ENCODE measurements at regions not wholly inside any gene's neighbourhood (a gene's known extent, or its start where the extent isn't known, plus 50 kb on each side); places are given as distances from the start of the nearest gene placed in this dataset.

GRCh38 chr11:131165036-131165435, 205.4 kb upstream of the NTM start:
- Histone ChIP-seq H3K4me2 (ENCODE audit: low read length) (no peak overlapping the region), H2AFZ (ENCODE audit: insufficient read depth, low read length, poor library complexity) (no peak overlapping the region), H4K12ac (ENCODE audit: low read depth, low read length) (no peak overlapping the region), H3K9ac (ENCODE audit: low read length) (no peak overlapping the region), H3K79me1 (ENCODE audit: low read length) (no peaks in the 10 kb centered on the region), H3K4ac (ENCODE audit: low read depth, low read length) (no peak overlapping the region), H3K23ac (ENCODE audit: low read length) (no peak overlapping the region), H3K4me3 (ENCODE audit: low read depth, low read length) (no peak overlapping the region), H3K27me3 (ENCODE audit: insufficient read depth, low read length) (no peaks in the 10 kb centered on the region), H3K79me2 (ENCODE audit: control insufficient read depth, insufficient read depth, low read length, poor library complexity) (no peaks in the 10 kb centered on the region), H3K4me1 (ENCODE audit: control insufficient read depth in 1 of 2, insufficient read depth in 2 of 2, low read length in 2 of 2) (no peaks in the 10 kb centered on the region), H3K36me3 (ENCODE audit: control insufficient read depth in 1 of 2, insufficient read depth in 2 of 2, low read length in 2 of 2) (no peaks in the 10 kb centered on the region), H4K8ac (ENCODE audit: low read depth, low read length) (no peak overlapping the region), H3K18ac (ENCODE audit: low read length) (no peak overlapping the region), H4K91ac (ENCODE audit: low read depth, low read length) (no peak overlapping the region), H3K27ac (ENCODE audit: low read depth, low read length) (no peak overlapping the region), H2BK12ac (ENCODE audit: low read length) (no peak overlapping the region), H2BK5ac (ENCODE audit: low read depth, low read length, poor library complexity) (no peak overlapping the region), H2AK5ac (ENCODE audit: low read length) (no peak overlapping the region), H3K9me3 (ENCODE audit: insufficient read depth, low read depth, low read length) (no peaks in the 10 kb centered on the region), H2BK120ac (ENCODE audit: insufficient read depth, low read length, poor library complexity) (no peak overlapping the region), H3K14ac (ENCODE audit: low read length) (no peak overlapping the region)
- WGBS (ENCODE audit: extremely low coverage, insufficient coverage, insufficient read length) = no CpG with 5 or more reads among the region's 5 CpGs
- no peak for DNase-seq

- no peak overlapping the region for H3K18ac ChIP-seq (ENCODE audit: low read length)
- H3K36me3 ChIP-seq (ENCODE audit: control insufficient read depth in 1 of 2, insufficient read depth in 2 of 2, low read length in 2 of 2) = no peaks in the 10 kb centered on the region
- no peak overlapping the region for H3K23ac ChIP-seq (ENCODE audit: low read length)
- no peaks in the 10 kb centered on the region for H3K4me1 ChIP-seq (ENCODE audit: control insufficient read depth in 1 of 2, insufficient read depth in 2 of 2, low read length in 2 of 2)
- H4K12ac ChIP-seq (ENCODE audit: low read depth, low read length) = no peak overlapping the region
- no peak overlapping the region for H3K14ac ChIP-seq (ENCODE audit: low read length)
- H2AK5ac ChIP-seq (ENCODE audit: low read length) = no peak overlapping the region
- no peak overlapping the region for H3K4me2 ChIP-seq (ENCODE audit: low read length)
- H3K4ac ChIP-seq (ENCODE audit: low read depth, low read length) = no peak overlapping the region
- no peak overlapping the region for H2BK120ac ChIP-seq (ENCODE audit: insufficient read depth, low read length, poor library complexity)
- no peaks in the 10 kb centered on the region for H3K79me2 ChIP-seq (ENCODE audit: control insufficient read depth, insufficient read depth, low read length, poor library complexity)
- H2BK5ac ChIP-seq (ENCODE audit: low read depth, low read length, poor library complexity) = no peak overlapping the region
- H2BK12ac ChIP-seq (ENCODE audit: low read length) = no peak overlapping the region
- no peak overlapping the region for H3K4me3 ChIP-seq (ENCODE audit: low read depth, low read length)
- no peak overlapping the region for H3K9ac ChIP-seq (ENCODE audit: low read length)
- H2AFZ ChIP-seq (ENCODE audit: insufficient read depth, low read length, poor library complexity) = no peak overlapping the region
- no peak overlapping the region for H4K8ac ChIP-seq (ENCODE audit: low read depth, low read length)
- no peaks in the 10 kb centered on the region for H3K27me3 ChIP-seq (ENCODE audit: insufficient read depth, low read length)
- no peak overlapping the region for H4K91ac ChIP-seq (ENCODE audit: low read depth, low read length)
- DNase-seq = no peak
- no CpG with 5 or more reads among the region's 5 CpGs for WGBS (ENCODE audit: extremely low coverage, insufficient coverage, insufficient read length)
- H3K27ac ChIP-seq (ENCODE audit: low read depth, low read length) = no peak overlapping the region
- no peaks in the 10 kb centered on the region for H3K79me1 ChIP-seq (ENCODE audit: low read length)
- no peaks in the 10 kb centered on the region for H3K9me3 ChIP-seq (ENCODE audit: insufficient read depth, low read depth, low read length)
These were observed 201.3 kb upstream of the NTM start for GRCh38 chr11:131168839-131169713.

- H3K36me3 ChIP-seq (ENCODE audit: control insufficient read depth in 1 of 2, insufficient read depth in 2 of 2, low read length in 2 of 2) = no peaks in the 10 kb centered on the region
- no peaks in the 10 kb centered on the region for H3K79me2 ChIP-seq (ENCODE audit: control insufficient read depth, insufficient read depth, low read length, poor library complexity)
- no peaks in the 10 kb centered on the region for H3K4me1 ChIP-seq (ENCODE audit: control insufficient read depth in 1 of 2, insufficient read depth in 2 of 2, low read length in 2 of 2)
- WGBS (ENCODE audit: extremely low coverage, insufficient coverage, insufficient read length) = no CpG with 5 or more reads among the region's 2 CpGs
- no peak overlapping the region for H2BK120ac ChIP-seq (ENCODE audit: insufficient read depth, low read length, poor library complexity)
- H2AFZ ChIP-seq (ENCODE audit: insufficient read depth, low read length, poor library complexity) = no peak overlapping the region
- H3K27ac ChIP-seq (ENCODE audit: low read depth, low read length) = no peak overlapping the region
- no peak for DNase-seq
- H3K18ac ChIP-seq (ENCODE audit: low read length) = no peak overlapping the region
- no peak overlapping the region for H3K14ac ChIP-seq (ENCODE audit: low read length)
- H3K79me1 ChIP-seq (ENCODE audit: low read length) = no peaks in the 10 kb centered on the region
- H3K4me3 ChIP-seq (ENCODE audit: low read depth, low read length) = no peak overlapping the region
- H4K8ac ChIP-seq (ENCODE audit: low read depth, low read length) = no peak overlapping the region
- no peaks in the 10 kb centered on the region for H3K27me3 ChIP-seq (ENCODE audit: insufficient read depth, low read length)
- no peak overlapping the region for H4K12ac ChIP-seq (ENCODE audit: low read depth, low read length)
- H3K23ac ChIP-seq (ENCODE audit: low read length) = no peak overlapping the region
- H2BK5ac ChIP-seq (ENCODE audit: low read depth, low read length, poor library complexity) = no peak overlapping the region
- H3K9ac ChIP-seq (ENCODE audit: low read length) = no peak overlapping the region
- H3K4ac ChIP-seq (ENCODE audit: low read depth, low read length) = no peak overlapping the region
- no peak overlapping the region for H2AK5ac ChIP-seq (ENCODE audit: low read length)
- H3K9me3 ChIP-seq (ENCODE audit: insufficient read depth, low read depth, low read length) = peaks cover 1% of the 10 kb centered on the region
- H4K91ac ChIP-seq (ENCODE audit: low read depth, low read length) = no peak overlapping the region
- no peak overlapping the region for H3K4me2 ChIP-seq (ENCODE audit: low read length)
- no peak overlapping the region for H2BK12ac ChIP-seq (ENCODE audit: low read length)
These were observed 198.4 kb upstream of the NTM start for GRCh38 chr11:131172011-131172410.

- Histone ChIP-seq H3K4ac (ENCODE audit: low read depth, low read length) (no peak overlapping the region), H2BK5ac (ENCODE audit: low read depth, low read length, poor library complexity) (no peak overlapping the region), H4K91ac (ENCODE audit: low read depth, low read length) (no peak overlapping the region), H3K14ac (ENCODE audit: low read length) (no peak overlapping the region), H3K23ac (ENCODE audit: low read length) (no peak overlapping the region), H3K4me3 (ENCODE audit: low read depth, low read length) (no peak overlapping the region), H3K18ac (ENCODE audit: low read length) (no peak overlapping the region), H2AK5ac (ENCODE audit: low read length) (no peak overlapping the region), H3K79me2 (ENCODE audit: control insufficient read depth, insufficient read depth, low read length, poor library complexity) (no peaks in the 10 kb centered on the region), H4K12ac (ENCODE audit: low read depth, low read length) (no peak overlapping the region), H3K9me3 (ENCODE audit: insufficient read depth, low read depth, low read length) (peaks cover 1% of the 10 kb centered on the region), H2BK120ac (ENCODE audit: insufficient read depth, low read length, poor library complexity) (no peak overlapping the region), H3K27ac (ENCODE audit: low read depth, low read length) (no peak overlapping the region), H2BK12ac (ENCODE audit: low read length) (no peak overlapping the region), H3K9ac (ENCODE audit: low read length) (no peak overlapping the region), H3K4me1 (ENCODE audit: control insufficient read depth in 1 of 2, insufficient read depth in 2 of 2, low read length in 2 of 2) (no peaks in the 10 kb centered on the region), H3K4me2 (ENCODE audit: low read length) (no peak overlapping the region), H3K79me1 (ENCODE audit: low read length) (no peaks in the 10 kb centered on the region), H3K36me3 (ENCODE audit: control insufficient read depth in 1 of 2, insufficient read depth in 2 of 2, low read length in 2 of 2) (no peaks in the 10 kb centered on the region), H2AFZ (ENCODE audit: insufficient read depth, low read length, poor library complexity) (no peak overlapping the region), H3K27me3 (ENCODE audit: insufficient read depth, low read length) (no peaks in the 10 kb centered on the region), H4K8ac (ENCODE audit: low read depth, low read length) (no peak overlapping the region)
- DNase-seq = no peak
- WGBS (ENCODE audit: extremely low coverage, insufficient coverage, insufficient read length) = no CpG with 5 or more reads among the region's 11 CpGs
These were observed 192.4 kb upstream of the NTM start for GRCh38 chr11:131178020-131178419.
